HG02642 (cell line): ENCODE measurements at regions not wholly inside any gene's neighbourhood (a gene's known extent, or its start where the extent isn't known, plus 50 kb on each side); places are given as distances from the start of the nearest gene placed in this dataset.
"Not testable (repeated sequence)": the region's sequence is repeated elsewhere in the genome, so short reads cannot be mapped to it uniquely, and the experiment has no call there.

Source experiments
- ATAC-seq: cut with Tn5 transposase; IDR thresholded peaks from one replicate; pipeline ENCODE4 v1.9.1; 2021; ENCODE audit warnings: mild to moderate bottlenecking; ENCODE audit not compliant: unreplicated experiment, poor library complexity

DNA sequence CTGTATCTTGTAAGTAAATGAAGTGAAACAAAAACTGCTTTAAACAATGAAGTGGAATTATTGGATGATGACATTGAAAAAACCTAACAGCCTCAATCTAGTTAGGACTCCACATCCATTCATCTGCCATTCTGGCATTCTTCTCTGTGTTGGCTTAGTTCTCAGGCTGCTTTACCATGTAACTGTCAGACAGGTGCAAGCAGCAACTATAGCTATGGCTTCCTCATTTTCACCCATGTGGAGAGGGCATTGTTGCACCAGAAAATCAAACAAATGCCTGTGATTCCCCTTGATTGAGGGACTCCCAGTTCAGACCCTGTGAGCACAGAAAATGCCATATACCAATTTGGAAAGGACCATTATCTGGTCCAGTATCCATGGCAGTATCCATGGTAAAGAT is 129.5 kb upstream of the NYAP2 start:
- no peak for ATAC-seq

DNA sequence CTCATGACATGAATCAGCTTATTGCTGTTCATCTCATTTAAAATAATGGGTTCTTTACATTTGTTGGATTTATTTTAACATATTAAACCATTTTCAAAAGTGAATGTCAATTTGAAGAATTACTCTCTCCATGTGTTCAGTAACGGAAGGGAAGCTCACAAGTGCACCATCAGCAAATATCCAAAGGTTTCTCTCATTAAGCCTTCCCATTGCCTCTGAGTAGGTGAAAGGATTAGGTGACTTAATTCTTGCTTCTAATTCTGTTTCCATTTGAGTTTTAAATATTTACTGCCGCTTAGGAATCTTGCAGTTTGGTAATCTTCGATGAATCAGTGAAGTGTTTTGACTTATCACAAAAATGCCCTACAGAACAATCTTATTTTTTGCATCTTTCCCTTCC is 145.1 kb upstream of the NYAP2 start:
- ATAC-seq: no peak

DNA sequence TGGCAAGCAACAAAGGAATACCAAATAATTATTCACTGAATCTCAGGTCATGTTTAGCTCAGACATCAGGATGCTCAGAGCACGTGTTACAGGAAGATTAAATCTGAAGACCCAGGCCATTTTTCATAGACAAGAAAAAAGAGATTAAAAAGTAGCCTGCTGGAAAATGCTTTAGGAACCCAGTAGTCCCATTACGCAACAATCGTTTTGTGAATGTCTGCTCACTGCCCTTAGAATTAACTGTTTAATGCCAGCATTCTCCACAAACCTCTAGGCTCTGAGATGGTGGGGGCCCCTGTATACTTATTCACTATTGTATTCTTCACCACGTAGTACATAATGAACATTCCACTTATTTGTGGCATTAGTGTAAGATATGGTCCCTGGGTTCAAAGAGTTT is 154.6 kb upstream of the NYAP2 start:
- no peak for ATAC-seq

DNA sequence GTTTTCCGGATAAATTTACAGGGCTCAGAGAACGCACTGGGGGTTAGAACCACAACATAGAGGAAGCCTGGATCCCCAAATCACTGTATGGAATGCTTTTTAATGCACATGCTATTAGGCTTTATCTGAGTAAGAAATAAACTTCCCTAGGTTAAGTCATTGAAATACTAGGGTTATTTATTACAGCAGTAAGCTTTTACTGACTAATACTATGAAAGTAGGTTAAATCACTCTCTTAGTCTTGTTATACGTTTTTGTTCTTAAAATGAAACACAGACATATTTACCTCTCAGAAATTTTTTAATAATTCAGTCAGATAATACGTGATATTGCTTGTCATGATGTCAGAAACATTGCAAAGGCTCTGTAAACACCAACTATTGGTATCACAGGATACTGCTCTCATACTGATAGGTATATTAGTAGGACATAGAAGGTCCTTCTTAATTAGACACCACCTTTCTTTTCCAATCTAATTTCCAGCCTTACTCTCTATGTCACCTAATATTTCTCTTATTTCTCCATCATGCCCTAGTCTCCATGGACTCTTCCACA is 162.7 kb upstream of the NYAP2 start:
- ATAC-seq: no peak

DNA sequence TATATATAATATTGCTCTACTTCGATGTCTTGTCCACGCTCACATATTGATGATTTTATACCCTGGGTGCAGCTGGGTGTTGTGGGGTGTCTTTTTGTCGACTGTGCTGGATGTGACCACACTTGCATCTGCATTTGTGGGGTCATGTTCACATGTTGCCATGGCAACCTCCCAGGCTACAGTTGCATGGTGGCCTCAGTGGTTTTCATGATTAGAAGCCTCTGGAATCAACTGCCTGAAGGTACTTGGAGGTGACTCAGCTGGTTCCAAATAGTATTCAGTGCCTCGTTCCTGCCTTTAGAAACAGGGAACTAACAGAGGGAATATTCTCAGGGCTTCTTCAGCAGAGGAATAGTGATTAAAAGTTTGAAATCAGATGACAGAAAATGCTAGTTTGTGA is 166.3 kb upstream of the NYAP2 start:
- no peak for ATAC-seq

DNA sequence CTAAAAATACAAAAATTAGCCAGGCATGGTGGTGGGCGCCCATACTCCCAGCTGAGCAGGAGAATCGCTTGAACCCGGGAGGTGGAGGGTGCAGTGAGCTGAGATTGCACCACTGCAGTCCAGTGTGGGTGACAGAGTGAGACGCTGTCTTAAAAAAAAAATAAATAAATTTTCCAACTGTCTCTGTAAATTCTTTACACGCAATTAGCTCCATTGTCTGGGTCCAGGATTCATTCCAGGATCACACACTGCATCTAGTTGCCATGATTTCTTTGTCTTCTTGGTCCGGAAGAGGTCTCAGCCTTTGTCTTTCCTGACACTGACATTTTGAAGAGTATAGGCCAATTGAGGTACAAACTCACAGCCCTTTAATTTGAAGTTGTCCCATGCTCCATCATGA is 167.6 kb upstream of the NYAP2 start:
- ATAC-seq: no peak

DNA sequence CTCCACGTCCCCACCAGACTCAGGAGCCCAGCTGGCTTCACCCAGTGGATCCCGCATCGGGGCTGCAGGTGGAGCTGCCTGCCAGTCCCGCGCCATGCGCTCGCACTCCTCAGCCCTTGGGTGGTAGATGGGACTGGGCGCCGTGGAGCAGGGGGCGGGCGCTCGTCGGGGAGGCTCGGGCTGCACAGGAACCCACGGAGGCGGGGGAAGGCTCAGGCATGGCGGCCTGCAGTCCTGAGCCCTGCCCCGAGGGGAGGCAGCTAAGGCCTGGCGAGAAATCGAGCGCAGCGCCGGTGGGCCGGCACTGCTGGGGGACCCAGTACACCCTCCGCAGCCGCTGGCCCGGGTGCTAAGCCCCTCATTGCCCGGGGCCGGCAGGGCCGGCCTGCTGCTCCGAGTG is 170.2 kb upstream of the NYAP2 start:
- not testable (repeated sequence) for ATAC-seq

DNA sequence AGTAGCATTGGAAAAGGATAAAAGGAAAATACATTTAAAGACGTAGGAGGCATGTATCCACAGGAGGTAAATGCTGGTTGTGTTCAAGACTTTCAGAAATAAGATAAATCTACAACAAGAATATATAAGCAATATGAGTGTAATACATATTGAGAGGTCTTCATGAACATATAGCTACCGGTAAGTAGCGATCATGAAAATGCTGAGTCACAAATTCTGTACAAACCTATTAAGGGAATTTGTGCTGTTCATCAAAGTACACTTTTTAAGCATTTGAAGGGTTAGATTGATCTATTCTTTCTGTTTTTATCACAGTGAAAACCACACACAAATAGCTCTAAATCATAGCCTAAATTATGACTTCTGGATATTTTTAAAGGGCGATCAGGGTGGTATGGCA is 173.1 kb upstream of the NYAP2 start:
- ATAC-seq: no peak

DNA sequence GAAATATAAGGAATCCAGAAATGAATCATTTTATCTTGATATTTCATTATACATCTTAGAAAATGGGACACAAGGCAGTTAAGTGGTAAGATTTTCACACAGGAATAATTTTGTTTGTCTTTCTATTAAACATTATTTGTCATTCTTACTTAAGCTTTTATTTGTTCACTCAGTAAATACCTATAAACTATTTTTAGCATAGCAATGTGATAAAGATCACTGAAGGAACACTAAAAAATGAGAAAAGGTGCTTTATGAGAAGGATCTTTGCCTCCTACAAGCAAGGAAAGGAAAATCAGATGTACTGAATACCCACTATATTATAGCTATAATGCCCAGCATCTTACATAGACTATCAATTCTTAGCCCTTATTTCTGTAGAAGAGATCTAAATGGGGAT is 176.2 kb upstream of the NYAP2 start:
- ATAC-seq: no peak

DNA sequence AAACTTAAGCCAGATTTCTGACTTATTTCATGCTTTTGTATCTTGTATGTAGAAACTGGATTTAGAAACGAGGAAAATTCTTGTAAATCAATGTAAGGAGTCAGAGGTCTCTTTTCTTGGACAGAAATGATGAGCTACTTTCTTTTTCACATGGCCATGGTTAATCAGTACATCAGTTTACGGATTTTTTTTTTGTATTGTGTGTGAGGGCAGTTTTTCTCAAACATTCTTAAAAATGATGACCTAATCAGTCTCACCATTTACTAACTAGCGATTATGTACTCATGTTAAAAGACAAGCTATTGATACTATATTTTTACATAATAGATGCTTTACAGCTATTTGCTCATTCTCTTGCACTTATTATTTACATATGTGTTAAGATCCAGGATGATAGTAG is 165.2 kb upstream of the DOCK10 start:
- ATAC-seq: no peak

DNA sequence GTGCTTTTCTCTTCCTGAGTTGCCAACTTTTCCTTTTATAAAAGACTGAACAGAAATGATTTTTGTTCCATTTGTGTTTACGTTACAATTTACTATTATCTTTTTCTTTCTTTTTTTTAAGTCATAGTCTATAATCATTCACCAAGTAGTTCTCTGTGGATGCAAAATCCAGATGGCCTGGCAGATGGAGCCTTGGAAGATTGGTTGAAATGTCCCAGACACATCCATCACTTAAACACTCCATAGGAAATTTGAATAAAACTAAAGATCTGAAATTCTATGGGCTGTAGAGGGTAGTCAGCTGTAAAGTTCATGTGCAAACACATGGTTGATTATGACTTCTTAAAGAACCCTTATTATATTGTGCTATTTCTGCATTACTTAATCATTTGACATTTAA is 164.8 kb upstream of the DOCK10 start:
- ATAC-seq: no peak

DNA sequence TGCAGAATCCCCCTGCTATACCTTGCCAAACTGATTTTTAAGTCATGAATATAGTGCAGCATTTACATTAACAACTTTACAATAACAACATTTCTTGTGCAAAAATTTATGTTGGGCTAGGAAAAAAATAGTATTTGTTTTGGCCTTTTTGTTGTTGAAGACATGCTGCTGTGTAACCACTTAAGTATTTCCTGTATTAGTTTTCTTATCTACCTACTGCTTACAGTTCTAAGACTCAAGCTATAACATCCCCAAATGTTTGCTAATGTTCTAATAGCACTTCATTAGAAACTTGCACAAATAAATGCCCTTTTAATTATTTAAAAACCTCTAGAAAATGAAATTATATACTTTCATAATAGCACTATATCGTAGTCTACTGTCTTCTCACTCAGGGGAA is 154.3 kb upstream of the DOCK10 start:
- no peak for ATAC-seq

DNA sequence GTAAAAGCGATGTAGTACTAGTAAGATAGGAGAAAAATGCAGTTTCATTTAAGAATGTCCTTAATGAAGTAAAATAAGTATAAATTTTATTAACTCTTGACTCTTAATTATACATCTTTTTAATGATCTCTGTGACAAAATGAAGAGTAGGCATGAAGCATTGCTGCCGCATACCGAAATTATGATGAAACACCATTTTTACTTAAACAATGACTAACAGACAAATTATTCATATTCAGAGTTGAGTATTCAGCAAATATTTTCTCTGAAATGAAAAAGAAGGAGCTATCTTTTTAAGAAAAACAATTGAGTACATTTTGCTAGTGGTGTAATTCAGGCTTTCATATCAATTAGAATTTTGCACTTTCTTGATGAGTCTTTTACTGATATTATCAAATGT is 150.6 kb upstream of the DOCK10 start:
- no peak for ATAC-seq

DNA sequence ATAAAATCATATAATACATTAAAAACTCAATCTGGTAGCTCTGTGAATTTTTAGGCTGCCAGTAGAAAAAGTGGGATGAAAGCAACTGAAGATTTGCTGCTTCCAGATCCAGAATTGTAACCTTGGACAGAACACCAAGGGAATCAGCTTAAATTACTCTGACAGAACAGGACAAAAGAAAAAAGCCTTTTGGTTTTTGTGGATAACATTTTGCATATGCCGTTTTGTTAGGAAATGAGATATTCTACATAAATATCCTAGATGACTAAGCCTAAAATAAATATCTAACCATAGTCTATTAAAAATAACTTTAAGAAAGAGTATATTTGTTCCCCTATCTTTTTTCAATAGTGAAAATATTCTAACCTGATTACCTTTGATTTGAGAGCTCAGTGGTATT is 148.7 kb upstream of the DOCK10 start:
- no peak for ATAC-seq

DNA sequence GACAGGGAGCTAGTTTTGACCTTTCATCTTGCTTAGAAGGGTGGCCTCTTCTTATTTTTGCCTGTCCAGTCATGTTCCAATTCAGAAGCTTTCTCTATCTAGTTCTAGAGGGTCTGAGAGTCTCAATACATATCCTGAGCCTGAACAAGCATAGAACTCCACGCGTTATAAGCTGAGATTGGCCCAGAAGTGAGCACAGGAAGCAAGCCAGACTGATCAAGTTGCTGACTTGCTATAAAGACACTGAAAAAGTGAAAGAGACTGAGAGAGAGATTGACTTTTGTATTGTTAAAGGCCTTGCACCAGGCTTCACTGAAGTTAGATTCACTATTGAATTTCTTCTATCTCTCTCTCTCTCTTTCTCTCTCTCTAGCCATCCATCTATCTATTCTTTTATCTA is 142.7 kb upstream of the DOCK10 start:
- no peak for ATAC-seq

DNA sequence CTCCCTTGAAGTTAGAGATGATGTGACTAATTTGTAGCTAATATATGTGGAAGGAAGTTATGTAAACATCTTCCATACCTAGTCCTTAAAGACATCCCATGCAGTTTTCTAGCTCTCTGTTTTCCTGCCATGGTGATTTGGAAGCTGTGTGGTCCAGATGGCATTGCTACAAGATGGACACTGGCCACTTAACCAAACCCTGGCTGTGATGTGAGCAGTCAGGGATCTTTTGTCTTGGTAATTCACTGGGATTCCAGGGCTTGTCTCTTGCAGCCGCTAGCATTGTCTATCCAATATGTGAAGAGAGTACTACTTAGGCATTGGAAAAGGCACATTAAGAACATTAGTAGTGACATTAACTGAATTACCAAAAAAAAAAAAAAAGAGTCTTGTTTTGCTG is 139.9 kb upstream of the DOCK10 start:
- ATAC-seq: no peak

DNA sequence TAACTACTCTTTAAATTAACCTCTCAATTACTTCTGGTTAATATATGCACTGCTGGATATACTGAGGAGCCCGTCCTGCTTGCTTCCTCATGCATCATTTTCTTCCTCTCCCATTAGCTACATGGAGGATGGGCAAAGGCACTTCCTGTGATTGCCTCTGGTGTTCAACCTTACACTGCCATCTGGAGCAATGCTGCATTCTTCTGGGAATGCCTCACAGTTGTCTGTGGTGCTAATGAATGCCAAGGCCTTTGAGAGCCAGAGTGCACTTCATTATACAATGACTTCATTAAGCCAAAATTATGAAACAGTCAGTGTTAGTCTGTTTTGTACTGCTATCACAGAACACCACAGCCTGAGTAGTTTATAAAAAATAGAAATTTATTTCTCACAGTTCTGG is 134.8 kb upstream of the DOCK10 start:
- no peak for ATAC-seq

DNA sequence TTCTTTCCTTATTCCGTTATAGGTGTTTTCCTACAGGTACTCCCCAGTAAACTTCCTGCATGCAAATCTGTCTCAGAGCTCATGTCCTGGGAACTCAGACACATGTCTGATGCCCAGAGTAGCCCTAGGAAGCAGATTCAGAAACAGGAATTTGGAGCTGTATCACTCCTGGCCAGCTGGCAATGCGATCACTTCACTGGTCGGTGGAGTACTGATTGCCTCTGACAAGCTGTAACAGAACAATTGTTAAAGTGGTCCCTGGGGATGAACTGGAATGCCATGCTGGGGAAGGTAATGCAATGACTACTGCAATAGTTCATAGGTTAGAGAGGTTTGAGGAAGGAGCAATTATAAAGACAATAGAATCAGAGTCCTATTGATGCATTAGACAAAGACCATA is 131.6 kb upstream of the DOCK10 start:
- ATAC-seq: no peak

DNA sequence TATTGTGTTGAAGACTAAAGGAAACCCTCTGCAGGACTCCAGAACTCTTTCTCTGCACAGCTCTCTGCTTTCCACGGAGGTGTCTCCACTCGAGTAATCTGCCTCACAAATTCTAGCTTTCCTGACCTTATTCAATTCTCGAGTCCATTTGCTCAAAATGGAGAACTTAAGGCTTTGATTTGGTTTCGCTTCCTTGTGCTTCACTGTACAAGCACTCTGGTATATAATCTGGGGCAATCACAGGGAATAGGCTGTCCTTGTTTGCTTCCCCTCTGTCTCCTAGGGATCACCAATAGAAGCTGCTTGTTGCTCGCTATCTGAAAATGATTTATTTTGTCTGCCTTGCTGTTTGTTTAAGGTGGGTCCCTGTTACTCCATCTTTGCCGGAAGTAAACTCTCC is 129.1 kb upstream of the DOCK10 start:
- no peak for ATAC-seq

DNA sequence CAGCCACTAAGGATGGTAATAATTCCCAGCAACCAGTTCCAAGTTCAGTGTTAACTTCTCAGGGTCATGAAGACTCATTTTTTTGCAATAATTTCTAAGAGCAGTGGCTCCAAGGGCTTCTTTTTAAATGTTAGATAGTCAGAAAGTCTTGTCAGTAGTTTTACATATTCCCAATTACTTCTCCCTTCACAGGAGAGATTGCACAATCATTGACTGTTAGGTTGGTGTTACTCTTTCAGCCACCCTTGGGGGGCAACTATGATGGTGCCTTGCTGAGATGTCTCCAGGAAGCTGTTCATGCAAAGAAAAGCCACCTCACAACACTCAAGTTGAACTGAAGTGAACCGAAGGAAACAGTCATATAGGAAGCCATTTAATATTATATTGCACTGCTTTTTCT is 127.9 kb upstream of the DOCK10 start:
- no peak for ATAC-seq

DNA sequence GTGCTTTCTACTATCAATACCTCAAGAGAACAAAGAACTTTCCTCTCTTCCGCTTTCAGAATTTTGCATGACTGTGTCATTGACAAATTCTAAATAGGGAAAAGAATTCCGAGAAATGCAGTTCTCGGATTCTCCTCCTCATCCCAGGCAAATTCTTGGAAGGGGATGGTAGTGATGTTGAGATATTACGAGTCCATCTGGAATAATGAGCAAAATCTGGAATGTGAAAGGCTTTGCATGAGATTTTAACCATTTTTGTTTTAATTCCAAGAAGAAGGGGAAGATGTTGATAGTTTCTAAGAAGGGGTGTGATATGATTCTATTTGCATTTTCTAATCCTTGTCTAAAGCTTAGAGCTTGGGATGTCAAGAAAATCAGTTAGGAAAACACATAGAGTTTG is 127.1 kb upstream of the DOCK10 start:
- no peak for ATAC-seq

DNA sequence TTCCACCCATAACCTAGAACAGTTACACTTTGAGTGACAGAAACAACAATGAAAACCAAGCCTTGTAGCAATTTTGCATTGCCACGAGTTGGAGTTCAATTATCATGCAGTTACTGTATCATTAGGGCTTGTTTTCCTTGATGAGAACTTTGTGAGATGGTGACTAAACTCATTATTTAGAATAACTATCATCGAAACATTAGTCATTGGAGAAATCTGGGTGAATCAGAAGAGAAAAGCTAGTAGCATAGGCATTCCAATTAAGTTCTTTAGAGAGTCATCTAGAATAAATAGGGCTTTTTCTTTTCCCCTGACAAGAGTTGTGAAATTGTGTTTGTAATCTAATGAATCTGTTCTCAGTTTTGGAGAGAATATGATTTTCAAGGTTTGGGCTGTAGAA is 122.8 kb upstream of the DOCK10 start:
- ATAC-seq: no peak

DNA sequence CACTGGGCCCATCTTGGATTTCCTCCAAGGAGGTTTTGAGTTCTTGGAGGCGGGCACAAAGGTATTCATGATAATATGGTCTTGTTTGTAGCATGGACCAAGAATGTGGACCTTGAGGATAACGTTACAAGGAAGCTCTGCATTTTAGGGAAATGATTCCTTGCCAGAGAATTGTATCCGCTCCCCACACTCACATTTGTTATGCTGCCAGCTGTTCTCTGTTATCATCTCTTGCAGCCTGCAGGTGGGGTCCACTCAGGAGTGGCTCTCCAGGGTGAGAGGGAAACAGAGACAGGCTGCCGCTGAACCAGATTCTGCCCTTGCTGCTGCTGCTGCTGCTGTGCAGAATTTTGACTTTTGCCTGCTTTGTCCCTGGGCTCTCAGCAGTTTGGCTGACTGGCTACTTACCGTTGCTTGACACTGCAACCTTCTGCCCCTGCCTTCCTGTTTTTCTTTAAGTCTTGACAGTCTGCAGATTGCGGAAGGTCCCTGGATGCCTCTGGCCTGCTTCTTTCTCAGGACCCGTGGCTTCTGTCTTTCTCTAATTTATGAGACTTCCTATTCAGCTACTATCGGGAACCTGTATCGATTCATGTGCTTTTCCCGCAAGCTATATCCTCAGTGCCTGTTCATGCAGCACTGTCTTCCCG is 122.3 kb upstream of the DOCK10 start:
- ATAC-seq: no peak
